Endodermal cell (in vitro differentiated cells): ENCODE measurements at regions not wholly inside any gene's neighbourhood (a gene's known extent, or its start where the extent isn't known, plus 50 kb on each side); places are given as distances from the start of the nearest gene placed in this dataset.

Experiments
- DNase-seq: peaks from one replicate; pipeline ENCODE4 v3.0.0-alpha.2; 2017
- H3K27ac ChIP-seq: 2 replicates; pipeline ENCODE4 v1.5.1; 2013; ENCODE audit warnings: mild to moderate bottlenecking, low read depth, low read length, moderate library complexity
- H3K27me3 ChIP-seq: 2 replicates; pipeline ENCODE4 v1.6.1; 2013; ENCODE audit warnings: mild to moderate bottlenecking, low read length, moderate library complexity; ENCODE audit not compliant: insufficient read depth, control insufficient read depth, poor library complexity, severe bottlenecking
- H3K36me3 ChIP-seq: 2 replicates; pipeline ENCODE4 v1.7.0; 2013; ENCODE audit warnings: mild to moderate bottlenecking, low read length, moderate library complexity; ENCODE audit not compliant: control insufficient read depth, insufficient read depth
- H3K4me1 ChIP-seq: one replicate; pipeline ENCODE4 v1.7.0; 2013; ENCODE audit warnings: low read length; ENCODE audit not compliant: control insufficient read depth, insufficient read depth
- H3K4me3 ChIP-seq: 2 replicates; pipeline ENCODE4 v1.5.1; 2013; ENCODE audit warnings: mild to moderate bottlenecking, low read length, moderate library complexity
- H3K9ac ChIP-seq: 2 replicates; pipeline ENCODE4 v1.6.1; 2013; ENCODE audit warnings: mild to moderate bottlenecking, low read length, moderate library complexity; ENCODE audit not compliant: poor library complexity, severe bottlenecking; ENCODE audit errors: extremely low read depth
- H3K9me3 ChIP-seq: 2 replicates; pipeline ENCODE4 v1.6.1; 2013; ENCODE audit warnings: mild to moderate bottlenecking, low read length, moderate library complexity; ENCODE audit not compliant: control insufficient read depth
- H3K27ac Mint-ChIP-seq: 2 replicates; pipeline ENCODE4 v1.8.0; 2020; ENCODE audit warnings: mixed read lengths
- H3K27me3 Mint-ChIP-seq: 2 replicates; pipeline ENCODE4 v1.8.0; 2021; ENCODE audit warnings: mild to moderate bottlenecking, mixed read lengths; ENCODE audit not compliant: insufficient read depth
- H3K36me3 Mint-ChIP-seq: 2 replicates; pipeline ENCODE4 v1.8.0; 2020; ENCODE audit warnings: low read depth, mixed read lengths
- H3K4me1 Mint-ChIP-seq: 2 replicates; pipeline ENCODE4 v1.8.0; 2020; ENCODE audit warnings: mixed read lengths
- H3K4me3 Mint-ChIP-seq: 2 replicates; pipeline ENCODE4 v1.8.0; 2020; ENCODE audit warnings: mild to moderate bottlenecking, moderate library complexity, mixed read lengths
- H3K9me3 Mint-ChIP-seq: 2 replicates; pipeline ENCODE4 v1.8.0; 2020; ENCODE audit warnings: mild to moderate bottlenecking, mixed read lengths
- WGBS, 2 experiments: methylation state at CpG; one replicate each; pipeline versions ENCODE4 v1.1.5 to v1.1.7; 2013; ENCODE audit warnings: missing lambda C conversion rate in 2 of 2, mixed read lengths in 1 of 2; ENCODE audit not compliant: insufficient coverage in 1 of 2, insufficient read length in 1 of 2; 5-methylcytosine and 5-hydroxymethylcytosine counted together
- TF ChIP-seq, protein P1 (sequence below): fragments of 200-600 bp; sonication (generic); conservative IDR thresholded peaks from 2 replicates; pipeline ENCODE4 v1.5.0; 2021; ENCODE audit warnings: antibody characterized with exemption, mild to moderate bottlenecking

DNA sequence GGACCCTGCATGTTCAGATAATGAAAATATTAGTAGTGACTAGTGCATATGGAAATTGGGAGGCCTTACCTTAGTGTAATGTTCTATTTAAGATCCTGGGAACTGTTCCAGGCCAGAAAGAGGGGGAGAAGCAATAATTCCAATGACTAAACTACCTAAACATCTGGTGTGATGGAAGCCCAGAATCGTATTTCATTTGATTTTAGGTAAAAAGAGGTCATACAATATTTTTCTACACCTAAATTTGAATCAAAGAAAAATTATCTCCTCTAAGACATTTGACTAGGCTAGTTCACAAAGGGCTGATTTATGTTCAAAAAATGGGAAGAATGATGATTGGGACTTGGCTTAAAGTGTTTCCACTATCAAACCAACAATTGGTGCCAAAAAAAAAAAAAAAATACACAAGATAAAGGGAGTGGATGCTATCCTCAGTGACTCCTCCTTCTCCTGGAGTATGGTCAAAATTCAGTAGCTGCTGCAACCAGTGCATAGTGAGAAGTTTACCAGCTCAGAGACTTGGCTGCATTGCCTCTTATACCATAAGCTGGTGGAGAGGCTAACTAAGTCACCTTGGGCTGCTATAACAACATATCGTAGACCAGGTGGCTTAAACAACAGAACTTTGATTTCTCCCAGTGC lies 1038.3 kb upstream of the ACVR2A start:
- Histone ChIP-seq H3K9ac (no peak overlapping the region), H3K36me3 (no peaks in the 10 kb centered on the region), H3K4me1 (no peaks in the 10 kb centered on the region), H3K4me3 (no peak overlapping the region), H3K27ac (no peak overlapping the region), H3K27me3 (peaks cover 35% of the 10 kb centered on the region), H3K9me3 (peaks cover 6% of the 10 kb centered on the region)
- 81 to 100% methylated on average over 1 to 2 of the region's 2 CpGs for WGBS, 2 experiments
- Mint-ChIP-seq H3K27me3 (peaks cover 35% of the 10 kb centered on the region), H3K4me3 (no peak overlapping the region), H3K36me3 (no peaks in the 10 kb centered on the region), H3K4me1 (peaks cover 3% of the 10 kb centered on the region), H3K27ac (no peak overlapping the region), H3K9me3 (peaks cover 5% of the 10 kb centered on the region)
- TF ChIP-seq, protein P1, sequence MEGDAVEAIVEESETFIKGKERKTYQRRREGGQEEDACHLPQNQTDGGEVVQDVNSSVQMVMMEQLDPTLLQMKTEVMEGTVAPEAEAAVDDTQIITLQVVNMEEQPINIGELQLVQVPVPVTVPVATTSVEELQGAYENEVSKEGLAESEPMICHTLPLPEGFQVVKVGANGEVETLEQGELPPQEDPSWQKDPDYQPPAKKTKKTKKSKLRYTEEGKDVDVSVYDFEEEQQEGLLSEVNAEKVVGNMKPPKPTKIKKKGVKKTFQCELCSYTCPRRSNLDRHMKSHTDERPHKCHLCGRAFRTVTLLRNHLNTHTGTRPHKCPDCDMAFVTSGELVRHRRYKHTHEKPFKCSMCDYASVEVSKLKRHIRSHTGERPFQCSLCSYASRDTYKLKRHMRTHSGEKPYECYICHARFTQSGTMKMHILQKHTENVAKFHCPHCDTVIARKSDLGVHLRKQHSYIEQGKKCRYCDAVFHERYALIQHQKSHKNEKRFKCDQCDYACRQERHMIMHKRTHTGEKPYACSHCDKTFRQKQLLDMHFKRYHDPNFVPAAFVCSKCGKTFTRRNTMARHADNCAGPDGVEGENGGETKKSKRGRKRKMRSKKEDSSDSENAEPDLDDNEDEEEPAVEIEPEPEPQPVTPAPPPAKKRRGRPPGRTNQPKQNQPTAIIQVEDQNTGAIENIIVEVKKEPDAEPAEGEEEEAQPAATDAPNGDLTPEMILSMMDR, result no peak
- no peak for DNase-seq

- Histone ChIP-seq H3K36me3 (no peaks in the 10 kb centered on the region), H3K27ac (no peak overlapping the region), H3K9me3 (peaks cover 6% of the 10 kb centered on the region), H3K9ac (no peak overlapping the region), H3K4me3 (no peak overlapping the region), H3K27me3 (peaks cover 39% of the 10 kb centered on the region), H3K4me1 (peaks cover 6% of the 10 kb centered on the region)
- Mint-ChIP-seq H3K9me3 (peaks cover 5% of the 10 kb centered on the region), H3K4me3 (no peak overlapping the region), H3K36me3 (no peaks in the 10 kb centered on the region), H3K27me3 (peaks cover 31% of the 10 kb centered on the region), H3K4me1 (peaks cover 13% of the 10 kb centered on the region), H3K27ac (no peak overlapping the region)
- TF ChIP-seq, protein P1, result no peak
- WGBS, 2 experiments, result 98 to 100% methylated on average over 1 to 4 of the region's 4 CpGs
- DNase-seq, result no peak
Observed at GRCh38 chr2:146804288-146804687, 1040.5 kb upstream of the ACVR2A start.

- Histone ChIP-seq H3K27me3 (peaks cover 32% of the 10 kb centered on the region), H3K9ac (no peak overlapping the region), H3K4me3 (no peak overlapping the region), H3K27ac (no peak overlapping the region), H3K36me3 (no peaks in the 10 kb centered on the region), H3K4me1 (peaks cover 9% of the 10 kb centered on the region), H3K9me3 (peaks cover 6% of the 10 kb centered on the region)
- Mint-ChIP-seq H3K36me3 (no peaks in the 10 kb centered on the region), H3K4me1 (peaks cover 23% of the 10 kb centered on the region), H3K9me3 (peaks cover 5% of the 10 kb centered on the region), H3K27ac (no peak overlapping the region), H3K27me3 (peaks cover 26% of the 10 kb centered on the region), H3K4me3 (no peak overlapping the region)
- TF ChIP-seq, protein P1, result no peak
- no peak for DNase-seq
- WGBS, 2 experiments, result 57 to 100% methylated on average over 1 of the region's 1 CpG
Observed at GRCh38 chr2:146801886-146802285, 1042.9 kb upstream of the ACVR2A start.
